Breast epithelium (tissue), 4 donors: ENCODE measurements at regions not wholly inside any gene's neighbourhood (a gene's known extent, or its start where the extent isn't known, plus 50 kb on each side); places are given as distances from the start of the nearest gene placed in this dataset.

Experiments used
- DNase-seq, 2 donors: peaks; one replicate each; pipeline ENCODE4 v3.0.0-alpha.2; 2019; ENCODE audit warnings: low spot score in 2 of 2
- H3K27ac ChIP-seq, 2 donors: fragments of 200-600 bp; sonication (generic) in 1 of 2; one replicate each; pipeline ENCODE4 v1.5.1; 2016 to 2019; ENCODE audit warnings: mild to moderate bottlenecking in 1 of 2
- H3K27me3 ChIP-seq, 2 donors: fragments of 200-600 bp; sonication (generic) in 1 of 2; one replicate each; pipeline versions ENCODE4 v1.5.1 to v1.6.0; 2017 to 2019; ENCODE audit warnings: control low read depth in 1 of 2, mild to moderate bottlenecking in 1 of 2
- H3K36me3 ChIP-seq: fragments of 200-600 bp; one replicate; pipeline ENCODE4 v1.5.1; 2019
- H3K4me1 ChIP-seq, 2 donors: fragments of 200-600 bp; sonication (generic); one replicate each; pipeline ENCODE4 v1.5.1; 2016 to 2019; ENCODE audit warnings: control low read depth in 1 of 2
- H3K4me3 ChIP-seq, 3 donors: fragments of 200-600 bp; sonication (generic); 1 replicate in 2 of 3; 2 replicates in 1 of 3; pipeline ENCODE4 v1.5.1; 2016 to 2019; ENCODE audit warnings: mild to moderate bottlenecking in 3 of 3, moderate library complexity in 2 of 3
- H3K9me3 ChIP-seq, 2 donors: fragments of 200-600 bp; sonication (generic) in 1 of 2; one replicate each; pipeline ENCODE4 v1.5.1; 2016 to 2019; ENCODE audit warnings: control low read depth in 1 of 2
- POLR2A ChIP-seq: fragments of 450-650 bp; IDR thresholded peaks from one replicate; pipeline ENCODE4 v1.6.1; 2016; ENCODE audit warnings: antibody characterized with exemption, mild to moderate bottlenecking, moderate library complexity
- POLR2AphosphoS5 ChIP-seq, 3 donors: sonication (generic); formaldehyde crosslinking; IDR thresholded peaks; one replicate each; pipeline ENCODE4 v1.6.1; 2017; ENCODE audit warnings: antibody characterized with exemption in 3 of 3
- intact Hi-C: fragments of 100-400 bp; cut with DNase I; formaldehyde crosslinking; loops from one replicate; pipeline ENCODE4 v1.15.1; 2023; ENCODE audit warnings: low total_unique reads
- TF ChIP-seq, protein P1 (sequence below), 3 donors: fragments of 450-650 bp; IDR thresholded peaks; one replicate each; pipeline ENCODE4 v1.5.1; 2016 to 2017; ENCODE audit warnings: antibody characterized with exemption in 3 of 3, mild to moderate bottlenecking in 3 of 3, moderate library complexity in 3 of 3

DNA sequence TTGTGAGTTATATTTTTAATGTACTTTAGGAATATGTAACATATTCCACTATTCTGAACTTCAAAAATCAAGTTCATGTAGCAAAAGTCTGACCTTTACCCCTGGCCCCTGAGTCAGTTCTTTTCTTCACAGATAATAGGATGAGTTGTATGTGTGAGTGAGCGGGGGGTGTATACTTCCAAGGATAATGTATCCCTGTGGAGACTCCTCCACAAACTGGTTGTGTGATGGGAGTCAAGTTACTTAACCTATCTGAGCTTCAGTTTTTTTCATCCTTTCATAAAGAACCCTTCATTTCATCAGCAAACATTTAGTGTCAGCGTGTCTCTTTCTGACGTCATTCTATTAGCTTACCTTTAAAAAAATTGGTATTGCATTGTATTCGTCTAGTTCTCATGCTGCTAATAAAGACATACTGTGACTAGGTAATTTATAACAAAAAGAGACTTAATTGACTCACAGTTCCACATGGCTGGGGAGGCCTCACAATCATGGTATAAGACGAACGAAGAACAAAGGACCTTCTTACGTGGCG is 288.1 kb upstream of the GPC6 start:
- Histone ChIP-seq H3K27ac (no peak overlapping the region), H3K4me1 (no peaks in the 10 kb centered on the region), H3K27me3 (no peaks in the 10 kb centered on the region), H3K36me3 (no peaks in the 10 kb centered on the region), H3K4me3 (no peak overlapping the region), H3K9me3 (no peaks in the 10 kb centered on the region)
- intact Hi-C loops = loop anchor here (5.0 kb wide), 1 partner anchor 624 kb away; no protein-coding TSS in a partner anchor
- no peak for DNase-seq
- TF ChIP-seq, protein P1, sequence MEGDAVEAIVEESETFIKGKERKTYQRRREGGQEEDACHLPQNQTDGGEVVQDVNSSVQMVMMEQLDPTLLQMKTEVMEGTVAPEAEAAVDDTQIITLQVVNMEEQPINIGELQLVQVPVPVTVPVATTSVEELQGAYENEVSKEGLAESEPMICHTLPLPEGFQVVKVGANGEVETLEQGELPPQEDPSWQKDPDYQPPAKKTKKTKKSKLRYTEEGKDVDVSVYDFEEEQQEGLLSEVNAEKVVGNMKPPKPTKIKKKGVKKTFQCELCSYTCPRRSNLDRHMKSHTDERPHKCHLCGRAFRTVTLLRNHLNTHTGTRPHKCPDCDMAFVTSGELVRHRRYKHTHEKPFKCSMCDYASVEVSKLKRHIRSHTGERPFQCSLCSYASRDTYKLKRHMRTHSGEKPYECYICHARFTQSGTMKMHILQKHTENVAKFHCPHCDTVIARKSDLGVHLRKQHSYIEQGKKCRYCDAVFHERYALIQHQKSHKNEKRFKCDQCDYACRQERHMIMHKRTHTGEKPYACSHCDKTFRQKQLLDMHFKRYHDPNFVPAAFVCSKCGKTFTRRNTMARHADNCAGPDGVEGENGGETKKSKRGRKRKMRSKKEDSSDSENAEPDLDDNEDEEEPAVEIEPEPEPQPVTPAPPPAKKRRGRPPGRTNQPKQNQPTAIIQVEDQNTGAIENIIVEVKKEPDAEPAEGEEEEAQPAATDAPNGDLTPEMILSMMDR (IDR thresholded peaks at IDR 0.05) = no peak
- TF ChIP-seq POLR2A (no peak), POLR2AphosphoS5 (IDR thresholded peaks at IDR 0.05) (no peak)

DNA sequence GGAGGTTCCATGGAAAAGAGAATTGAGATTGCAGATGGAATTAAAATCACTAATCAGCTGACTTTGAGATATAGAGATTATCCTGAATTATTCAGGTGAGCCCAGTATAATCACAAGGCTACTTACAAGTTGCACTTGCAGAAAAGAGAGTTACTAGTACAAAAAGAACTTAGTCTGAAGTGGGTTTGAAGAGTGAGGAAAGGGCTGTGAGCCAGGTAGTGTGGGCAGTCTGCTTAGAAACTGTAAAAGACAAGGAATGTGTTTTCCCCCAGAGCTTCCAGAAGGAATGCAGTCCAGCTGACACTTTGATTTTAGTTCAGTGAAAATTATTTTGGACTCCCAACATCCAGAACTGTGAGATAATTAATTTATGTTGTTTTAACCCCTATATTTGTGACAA is 285.4 kb upstream of the GPC6 start:
- no peak overlapping the region for H3K4me3 ChIP-seq
- no peaks in the 10 kb centered on the region for H3K4me1 ChIP-seq
- H3K27me3 ChIP-seq = no peaks in the 10 kb centered on the region
- H3K27ac ChIP-seq = no peak overlapping the region
- no peak for DNase-seq
- no peak for TF ChIP-seq POLR2AphosphoS5 (IDR thresholded peaks at IDR 0.05)
- TF ChIP-seq POLR2A = no peak
- TF ChIP-seq, protein P1 (IDR thresholded peaks at IDR 0.05) = no peak
- intact Hi-C loops = no loop called here
- no peaks in the 10 kb centered on the region for H3K36me3 ChIP-seq
- no peaks in the 10 kb centered on the region for H3K9me3 ChIP-seq

DNA sequence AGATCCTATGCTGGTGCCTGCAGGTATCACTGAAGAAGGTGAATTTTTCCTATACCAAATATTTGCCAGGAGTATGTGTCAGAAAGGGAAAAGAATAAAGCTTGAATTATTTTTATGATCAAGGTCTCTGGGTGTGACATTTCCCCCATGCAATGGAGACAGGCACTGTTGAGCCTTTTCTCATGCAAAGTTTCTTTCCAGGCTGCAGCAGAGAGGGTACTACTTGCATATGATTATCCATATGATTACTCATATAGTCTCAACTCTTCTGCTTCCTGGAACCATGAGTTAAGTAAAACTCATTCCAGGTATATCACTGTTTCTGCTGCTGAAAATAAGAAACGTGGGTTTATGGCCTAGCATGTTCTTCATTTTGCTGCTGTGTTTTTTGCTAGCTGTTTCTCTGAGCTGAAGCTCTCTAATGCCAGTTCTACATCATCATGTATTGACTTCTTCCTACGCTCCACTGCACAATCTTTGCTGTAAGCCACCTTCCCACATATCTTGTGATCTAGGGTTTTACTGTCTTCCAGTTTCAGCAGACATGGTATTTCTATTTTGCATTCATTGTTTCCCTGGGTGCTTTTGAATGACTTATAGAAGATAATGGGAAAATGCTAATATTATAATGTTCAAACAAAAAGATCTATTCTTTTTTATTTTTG is 278.7 kb upstream of the GPC6 start:
- no peak for TF ChIP-seq POLR2A
- TF ChIP-seq, protein P1 (IDR thresholded peaks at IDR 0.05) = no peak
- no peak for TF ChIP-seq POLR2AphosphoS5 (IDR thresholded peaks at IDR 0.05)
- intact Hi-C loops = loop anchor here (2.0 kb wide), 1 partner anchor 37 kb away; no protein-coding TSS in a partner anchor
- no peak overlapping the region for H3K27ac ChIP-seq
- no peaks in the 10 kb centered on the region for H3K9me3 ChIP-seq
- H3K27me3 ChIP-seq = no peaks in the 10 kb centered on the region
- no peak for DNase-seq
- no peak overlapping the region for H3K4me3 ChIP-seq
- no peaks in the 10 kb centered on the region for H3K36me3 ChIP-seq
- H3K4me1 ChIP-seq = no peaks in the 10 kb centered on the region

DNA sequence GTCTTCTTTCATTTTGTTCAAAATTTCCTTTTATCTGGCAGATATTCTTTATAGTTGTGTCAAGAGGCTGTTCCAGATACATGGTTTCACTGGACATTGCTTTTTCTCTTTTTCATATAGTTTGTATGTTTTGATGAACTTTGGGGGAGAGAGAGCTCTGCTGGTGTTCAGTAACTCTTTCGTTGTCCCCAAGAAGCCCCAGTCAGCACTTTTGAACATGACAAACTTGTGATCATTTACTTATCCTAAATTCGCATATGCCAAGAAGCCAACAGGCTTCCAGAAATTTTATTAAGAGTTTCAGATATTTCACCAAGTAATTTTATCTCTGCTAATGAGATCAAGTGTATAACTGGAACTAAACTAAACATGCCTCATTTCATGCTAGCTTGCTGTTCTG is 275.8 kb upstream of the GPC6 start:
- Histone ChIP-seq H3K27ac (no peak overlapping the region), H3K4me3 (no peak overlapping the region), H3K4me1 (no peaks in the 10 kb centered on the region), H3K9me3 (no peaks in the 10 kb centered on the region), H3K27me3 (no peaks in the 10 kb centered on the region), H3K36me3 (no peaks in the 10 kb centered on the region)
- no peak for DNase-seq
- no peak for TF ChIP-seq POLR2A
- intact Hi-C loops = no loop called here

DNA sequence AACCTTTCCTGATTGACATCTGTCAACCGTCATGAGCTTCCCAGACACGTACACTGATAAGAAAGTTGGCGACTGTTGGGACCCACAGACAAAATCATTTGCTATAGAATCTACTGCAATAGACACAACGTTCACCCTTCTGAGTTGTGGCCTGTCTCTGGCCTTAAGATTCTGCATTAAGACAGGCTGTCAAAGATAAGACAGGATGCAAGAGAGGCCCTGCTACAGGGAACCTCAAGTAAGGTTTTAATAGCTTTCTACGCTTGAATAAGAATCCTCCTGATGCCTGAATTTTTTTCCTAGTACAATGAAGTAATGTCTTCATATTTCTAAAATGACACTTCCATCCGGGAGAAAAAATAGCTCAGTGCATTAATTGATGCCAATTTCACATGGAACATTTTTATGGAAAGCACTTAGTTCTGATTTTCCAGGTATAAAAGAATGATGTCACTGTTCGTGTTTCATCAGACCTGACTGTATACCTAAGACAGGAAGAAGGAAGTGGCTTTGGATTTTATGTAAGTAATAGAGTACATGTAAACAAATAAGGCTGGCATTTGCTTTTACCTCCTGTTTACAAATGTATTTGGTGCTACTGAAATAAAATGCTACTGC is 275.2 kb upstream of the GPC6 start:
- no peak for TF ChIP-seq POLR2AphosphoS5 (IDR thresholded peaks at IDR 0.05)
- no peak for TF ChIP-seq POLR2A
- TF ChIP-seq, protein P1 (IDR thresholded peaks at IDR 0.05) = no peak
- Histone ChIP-seq H3K4me1 (no peaks in the 10 kb centered on the region), H3K27ac (no peak overlapping the region), H3K27me3 (no peaks in the 10 kb centered on the region), H3K36me3 (no peaks in the 10 kb centered on the region), H3K9me3 (no peaks in the 10 kb centered on the region), H3K4me3 (no peak overlapping the region)
- intact Hi-C loops = no loop called here
- DNase-seq = no peak
